ENCODE measurements at regions not wholly inside any gene's neighbourhood (a gene's known extent, or its start where the extent isn't known, plus 50 kb on each side); places are given as distances from the start of the nearest gene placed in this dataset.

DNA sequence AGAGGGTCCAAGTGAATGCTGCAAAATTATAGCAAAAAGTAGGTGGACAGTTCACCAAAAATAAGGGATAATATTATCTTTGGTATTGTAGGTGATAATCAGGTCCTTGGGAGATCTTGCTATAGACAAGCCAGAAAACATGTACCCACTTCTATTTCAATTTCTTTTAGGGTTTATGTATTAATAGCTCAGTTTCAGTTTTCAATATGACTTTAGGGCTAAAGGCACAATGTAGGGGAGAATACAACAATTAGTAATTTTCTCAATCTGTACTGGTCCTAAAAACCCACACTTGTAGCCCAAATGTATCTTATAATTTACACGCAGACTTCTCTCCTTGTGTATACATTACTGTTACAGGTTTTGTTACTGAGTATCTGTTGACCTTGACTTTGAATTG is 307.0 kb upstream of the ID4 start:
- H3K27me3 ChIP-seq (ENCODE audit: insufficient read depth, insufficient read length) = no peaks in the 10 kb centered on the region
- no peaks in the 10 kb centered on the region for H3K4me1 ChIP-seq (ENCODE audit: insufficient read depth, insufficient read length)
- H3K4me3 ChIP-seq (ENCODE audit: insufficient read length, low read depth) = no peak overlapping the region
- TF ChIP-seq SUZ12 (IDR thresholded peaks at IDR 0.05; ENCODE audit: extremely low read depth, insufficient read depth, insufficient read length) = no peak
- no peak for TF ChIP-seq YY1 (IDR thresholded peaks at IDR 0.05; ENCODE audit: insufficient read depth, insufficient read length)
- TF ChIP-seq ZNF274 (IDR thresholded peaks at IDR 0.05; ENCODE audit: low read depth, low read length) = no peak
- no peak for DNase-seq (ENCODE audit: low read depth, low spot score)
- no peak overlapping the region for H3K9ac ChIP-seq (ENCODE audit: insufficient read length, low read depth)
- no peaks in the 10 kb centered on the region for H3K36me3 ChIP-seq (ENCODE audit: insufficient read depth, insufficient read length, low read length)
- no peaks in the 10 kb centered on the region for H3K9me3 ChIP-seq (ENCODE audit: insufficient read depth, low read length)

DNA sequence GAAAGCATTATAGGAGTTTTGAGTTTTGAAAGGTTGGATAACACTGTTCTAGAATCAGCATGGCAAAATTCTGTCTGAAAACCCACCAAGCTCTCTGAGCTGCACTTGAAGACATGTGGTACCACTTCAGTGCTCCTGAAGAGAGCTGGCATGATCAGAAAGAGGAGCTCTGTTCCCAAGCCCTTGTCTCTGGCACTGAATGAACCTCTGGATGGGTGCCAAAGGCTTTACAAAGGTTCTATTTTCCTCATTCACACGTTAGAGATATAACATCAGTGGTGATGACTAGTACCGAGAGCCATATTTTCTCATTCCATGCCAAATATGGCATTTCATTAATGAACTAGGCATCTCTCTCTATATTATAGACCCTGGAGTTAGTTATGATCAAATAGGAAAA is 301.8 kb upstream of the ID4 start:
- Histone ChIP-seq H3K4me1 (ENCODE audit: insufficient read depth, insufficient read length) (no peaks in the 10 kb centered on the region), H3K4me3 (ENCODE audit: insufficient read length, low read depth) (no peak overlapping the region), H3K27me3 (ENCODE audit: insufficient read depth, insufficient read length) (no peaks in the 10 kb centered on the region), H3K36me3 (ENCODE audit: insufficient read depth, insufficient read length, low read length) (no peaks in the 10 kb centered on the region), H3K9ac (ENCODE audit: insufficient read length, low read depth) (no peak overlapping the region), H3K9me3 (ENCODE audit: insufficient read depth, low read length) (no peaks in the 10 kb centered on the region)
- no peak for DNase-seq (ENCODE audit: low read depth, low spot score)
- TF ChIP-seq SUZ12 (IDR thresholded peaks at IDR 0.05; ENCODE audit: extremely low read depth, insufficient read depth, insufficient read length) = no peak
- no peak for TF ChIP-seq YY1 (IDR thresholded peaks at IDR 0.05; ENCODE audit: insufficient read depth, insufficient read length)
- TF ChIP-seq ZNF274 (IDR thresholded peaks at IDR 0.05; ENCODE audit: low read depth, low read length) = no peak

DNA sequence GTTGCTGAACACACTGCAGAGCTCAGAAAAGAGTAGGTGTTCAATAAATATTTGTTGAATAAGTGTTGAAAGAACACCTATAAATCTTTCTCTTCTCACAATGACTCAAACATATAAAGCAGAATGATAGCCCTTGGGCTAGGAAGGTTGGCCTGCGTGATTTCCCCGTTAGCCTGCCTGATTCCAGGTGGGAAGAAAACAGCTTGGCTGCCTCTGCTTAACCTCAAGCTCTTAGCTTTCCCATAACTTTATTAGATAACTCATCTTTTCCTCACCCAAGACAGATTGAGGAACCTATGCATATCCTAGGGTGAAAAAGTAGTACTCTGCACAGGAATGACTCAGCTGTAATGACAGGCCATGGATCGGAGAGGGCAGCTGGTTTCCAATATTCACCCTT is 300.3 kb upstream of the ID4 start:
- Histone ChIP-seq H3K27me3 (ENCODE audit: insufficient read depth, insufficient read length) (no peaks in the 10 kb centered on the region), H3K36me3 (ENCODE audit: insufficient read depth, insufficient read length, low read length) (no peaks in the 10 kb centered on the region), H3K4me3 (ENCODE audit: insufficient read length, low read depth) (no peak overlapping the region), H3K9ac (ENCODE audit: insufficient read length, low read depth) (no peak overlapping the region), H3K9me3 (ENCODE audit: insufficient read depth, low read length) (no peaks in the 10 kb centered on the region), H3K4me1 (ENCODE audit: insufficient read depth, insufficient read length) (no peaks in the 10 kb centered on the region)
- no peak for DNase-seq (ENCODE audit: low read depth, low spot score)
- TF ChIP-seq YY1 (IDR thresholded peaks at IDR 0.05; ENCODE audit: insufficient read depth, insufficient read length) (no peak), SUZ12 (IDR thresholded peaks at IDR 0.05; ENCODE audit: extremely low read depth, insufficient read depth, insufficient read length) (no peak), ZNF274 (IDR thresholded peaks at IDR 0.05; ENCODE audit: low read depth, low read length) (no peak)

DNA sequence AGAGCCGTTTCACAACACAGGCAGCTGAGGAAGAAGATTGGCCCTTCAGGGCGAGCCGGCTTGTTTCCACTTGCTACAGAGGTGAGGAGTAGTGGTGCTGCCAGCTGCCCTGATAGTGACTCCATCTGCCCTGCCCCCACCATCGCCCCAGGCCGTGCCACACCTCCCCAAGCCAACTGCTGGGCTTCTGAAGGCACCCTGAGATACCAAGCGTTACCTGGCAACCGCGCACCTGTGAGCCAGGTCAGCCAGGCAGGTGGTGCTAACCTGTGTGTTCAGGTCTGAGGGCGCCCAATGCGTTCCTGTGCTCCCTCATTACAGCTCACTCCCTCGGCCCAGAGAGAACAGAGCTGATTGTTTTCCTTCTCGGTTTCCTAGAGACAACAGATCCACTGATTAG is 299.1 kb upstream of the ID4 start:
- Histone ChIP-seq H3K4me3 (ENCODE audit: insufficient read length, low read depth) (no peak overlapping the region), H3K36me3 (ENCODE audit: insufficient read depth, insufficient read length, low read length) (no peaks in the 10 kb centered on the region), H3K27me3 (ENCODE audit: insufficient read depth, insufficient read length) (no peaks in the 10 kb centered on the region), H3K9me3 (ENCODE audit: insufficient read depth, low read length) (no peaks in the 10 kb centered on the region), H3K4me1 (ENCODE audit: insufficient read depth, insufficient read length) (no peaks in the 10 kb centered on the region), H3K9ac (ENCODE audit: insufficient read length, low read depth) (no peak overlapping the region)
- DNase-seq (ENCODE audit: low read depth, low spot score) = no peak
- TF ChIP-seq YY1 (IDR thresholded peaks at IDR 0.05; ENCODE audit: insufficient read depth, insufficient read length) (no peak), SUZ12 (IDR thresholded peaks at IDR 0.05; ENCODE audit: extremely low read depth, insufficient read depth, insufficient read length) (no peak), ZNF274 (IDR thresholded peaks at IDR 0.05; ENCODE audit: low read depth, low read length) (no peak)

DNA sequence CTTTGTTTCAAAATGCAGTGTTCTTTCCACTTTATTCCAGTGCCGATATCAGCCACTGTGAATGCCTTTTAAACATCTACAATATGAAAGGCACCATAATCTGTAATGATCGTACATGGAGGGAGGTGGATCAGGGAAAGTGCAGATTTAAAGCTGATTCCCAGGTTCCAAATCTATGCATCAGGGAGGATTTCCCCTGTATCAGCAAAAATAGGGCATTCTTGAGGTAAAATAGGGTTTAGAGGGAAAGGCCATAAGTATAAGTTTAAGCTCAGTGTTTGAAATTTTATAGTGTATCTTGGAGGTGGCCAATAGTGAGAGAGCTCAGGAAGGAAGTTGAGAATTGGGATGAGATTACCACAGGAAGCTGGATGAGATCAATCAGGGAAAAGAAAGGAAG is 289.7 kb upstream of the ID4 start:
- Histone ChIP-seq H3K9ac (ENCODE audit: insufficient read length, low read depth) (no peak overlapping the region), H3K4me1 (ENCODE audit: insufficient read depth, insufficient read length) (no peaks in the 10 kb centered on the region), H3K4me3 (ENCODE audit: insufficient read length, low read depth) (no peak overlapping the region), H3K9me3 (ENCODE audit: insufficient read depth, low read length) (no peaks in the 10 kb centered on the region), H3K27me3 (ENCODE audit: insufficient read depth, insufficient read length) (no peaks in the 10 kb centered on the region), H3K36me3 (ENCODE audit: insufficient read depth, insufficient read length, low read length) (no peaks in the 10 kb centered on the region)
- DNase-seq (ENCODE audit: low read depth, low spot score) = no peak
- TF ChIP-seq YY1 (IDR thresholded peaks at IDR 0.05; ENCODE audit: insufficient read depth, insufficient read length) (no peak), SUZ12 (IDR thresholded peaks at IDR 0.05; ENCODE audit: extremely low read depth, insufficient read depth, insufficient read length) (no peak), ZNF274 (IDR thresholded peaks at IDR 0.05; ENCODE audit: low read depth, low read length) (no peak)

DNA sequence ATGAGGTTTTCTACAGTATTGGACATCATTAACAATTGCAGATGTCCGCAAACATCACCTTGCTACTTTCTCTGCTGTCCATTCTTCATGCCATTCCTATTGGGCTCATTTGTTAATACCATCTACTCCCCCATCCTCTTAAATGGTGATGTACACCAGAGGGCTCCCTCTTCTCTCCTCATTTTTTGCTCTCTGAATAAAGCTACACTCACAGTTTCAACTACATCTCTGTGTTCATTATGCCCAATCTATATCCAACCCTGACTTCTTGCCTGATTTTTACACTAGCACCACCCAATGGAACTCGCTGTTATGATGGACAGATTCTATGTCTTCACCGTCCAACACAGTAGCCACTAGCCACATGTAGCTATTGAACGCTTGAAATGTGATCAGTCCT is 288.1 kb upstream of the ID4 start:
- H3K36me3 ChIP-seq (ENCODE audit: insufficient read depth, insufficient read length, low read length) = no peaks in the 10 kb centered on the region

DNA sequence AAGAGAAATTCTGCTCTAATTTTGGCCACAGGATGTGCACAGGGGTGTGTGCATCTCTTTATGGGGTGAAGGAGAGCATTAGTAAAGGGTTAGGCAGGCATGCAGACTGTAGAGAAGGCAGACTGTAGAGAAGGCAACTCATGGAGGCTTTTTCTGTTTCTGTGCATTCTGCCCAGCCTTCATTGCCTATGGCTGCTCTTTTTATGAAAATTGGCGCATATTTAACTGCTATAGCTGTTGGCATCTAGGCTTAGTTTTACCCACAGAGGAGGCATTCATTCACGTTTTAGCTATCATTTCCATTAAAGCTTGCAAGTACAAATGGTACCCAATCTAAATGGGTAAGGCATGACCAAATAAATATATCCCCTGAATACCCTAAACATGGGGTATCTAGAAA is 286.8 kb upstream of the ID4 start:
- Histone ChIP-seq H3K27me3 (ENCODE audit: insufficient read depth, insufficient read length) (no peaks in the 10 kb centered on the region), H3K9ac (ENCODE audit: insufficient read length, low read depth) (no peak overlapping the region), H3K4me1 (ENCODE audit: insufficient read depth, insufficient read length) (no peaks in the 10 kb centered on the region), H3K36me3 (ENCODE audit: insufficient read depth, insufficient read length, low read length) (no peaks in the 10 kb centered on the region), H3K4me3 (ENCODE audit: insufficient read length, low read depth) (no peak overlapping the region), H3K9me3 (ENCODE audit: insufficient read depth, low read length) (no peaks in the 10 kb centered on the region)
- TF ChIP-seq YY1 (IDR thresholded peaks at IDR 0.05; ENCODE audit: insufficient read depth, insufficient read length) (no peak), ZNF274 (IDR thresholded peaks at IDR 0.05; ENCODE audit: low read depth, low read length) (no peak), SUZ12 (IDR thresholded peaks at IDR 0.05; ENCODE audit: extremely low read depth, insufficient read depth, insufficient read length) (no peak)
- no peak for DNase-seq (ENCODE audit: low read depth, low spot score)

More for the DNA sequence above, 288.1 kb upstream of the ID4 start:
- TF ChIP-seq SUZ12 (IDR thresholded peaks at IDR 0.05; ENCODE audit: extremely low read depth, insufficient read depth, insufficient read length) (no peak), YY1 (IDR thresholded peaks at IDR 0.05; ENCODE audit: insufficient read depth, insufficient read length) (no peak), ZNF274 (IDR thresholded peaks at IDR 0.05; ENCODE audit: low read depth, low read length) (no peak)
- no peak overlapping the region for H3K4me3 ChIP-seq (ENCODE audit: insufficient read length, low read depth)
- no peaks in the 10 kb centered on the region for H3K4me1 ChIP-seq (ENCODE audit: insufficient read depth, insufficient read length)
- H3K9ac ChIP-seq (ENCODE audit: insufficient read length, low read depth) = no peak overlapping the region
- H3K9me3 ChIP-seq (ENCODE audit: insufficient read depth, low read length) = no peaks in the 10 kb centered on the region
- no peak for DNase-seq (ENCODE audit: low read depth, low spot score)
- no peaks in the 10 kb centered on the region for H3K27me3 ChIP-seq (ENCODE audit: insufficient read depth, insufficient read length)

DNA sequence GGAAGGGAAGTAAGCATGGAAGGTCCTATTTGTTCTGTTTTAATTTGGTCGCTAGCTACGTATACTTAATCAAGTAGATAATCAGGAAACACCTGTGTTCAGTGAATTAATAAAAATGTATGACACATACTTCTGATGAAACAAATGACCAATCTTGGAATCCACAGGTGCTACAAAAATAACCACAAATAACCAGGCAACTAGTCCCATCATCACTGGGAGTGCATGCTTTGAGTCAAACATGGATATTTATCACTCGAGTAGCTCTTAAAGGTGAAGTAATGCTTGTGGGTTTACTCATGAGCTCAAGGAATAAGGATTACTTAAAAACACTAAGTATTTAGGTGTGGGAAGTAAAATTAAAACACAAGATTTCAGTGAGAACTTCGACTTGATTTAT is 285.6 kb upstream of the ID4 start:
- H3K4me1 ChIP-seq (ENCODE audit: insufficient read depth, insufficient read length) = no peaks in the 10 kb centered on the region
- no peak for TF ChIP-seq YY1 (IDR thresholded peaks at IDR 0.05; ENCODE audit: insufficient read depth, insufficient read length)
- TF ChIP-seq ZNF274 (IDR thresholded peaks at IDR 0.05; ENCODE audit: low read depth, low read length) = no peak
- no peak for TF ChIP-seq SUZ12 (IDR thresholded peaks at IDR 0.05; ENCODE audit: extremely low read depth, insufficient read depth, insufficient read length)

More for the DNA sequence above, 285.6 kb upstream of the ID4 start:
- no peaks in the 10 kb centered on the region for H3K27me3 ChIP-seq (ENCODE audit: insufficient read depth, insufficient read length)
- no peak for DNase-seq (ENCODE audit: low read depth, low spot score)
- no peak overlapping the region for H3K4me3 ChIP-seq (ENCODE audit: insufficient read length, low read depth)
- no peak overlapping the region for H3K9ac ChIP-seq (ENCODE audit: insufficient read length, low read depth)
- H3K9me3 ChIP-seq (ENCODE audit: insufficient read depth, low read length) = no peaks in the 10 kb centered on the region
- H3K36me3 ChIP-seq (ENCODE audit: insufficient read depth, insufficient read length, low read length) = no peaks in the 10 kb centered on the region

Data from NT2/D1 (cell line).